Keratinocyte (primary cell): ENCODE measurements at regions not wholly inside any gene's neighbourhood (a gene's known extent, or its start where the extent isn't known, plus 50 kb on each side); places are given as distances from the start of the nearest gene placed in this dataset.

Experiments used
- EZH2 ChIP-seq: IDR thresholded peaks from one replicate; pipeline ENCODE4 v1.6.1; 2012; ENCODE audit warnings: inconsistent platforms, mild to moderate bottlenecking, low read length, moderate library complexity
- TF ChIP-seq, protein P1 (sequence below), 3 experiments: IDR thresholded peaks in 1 of 3; conservative IDR thresholded peaks in 1 of 3; optimal IDR thresholded peaks in 1 of 3; 2 replicates in 2 of 3; 3 replicates in 1 of 3; pipeline versions ENCODE3 to v1.5.1; 2011; ENCODE audit warnings: low read length in 3 of 3, mild to moderate bottlenecking in 3 of 3, moderate library complexity in 2 of 3, control low read depth in 1 of 3, inconsistent platforms in 1 of 3; ENCODE audit not compliant: insufficient read depth in 2 of 3; ENCODE audit errors: extremely low read depth in 1 of 3

DNA sequence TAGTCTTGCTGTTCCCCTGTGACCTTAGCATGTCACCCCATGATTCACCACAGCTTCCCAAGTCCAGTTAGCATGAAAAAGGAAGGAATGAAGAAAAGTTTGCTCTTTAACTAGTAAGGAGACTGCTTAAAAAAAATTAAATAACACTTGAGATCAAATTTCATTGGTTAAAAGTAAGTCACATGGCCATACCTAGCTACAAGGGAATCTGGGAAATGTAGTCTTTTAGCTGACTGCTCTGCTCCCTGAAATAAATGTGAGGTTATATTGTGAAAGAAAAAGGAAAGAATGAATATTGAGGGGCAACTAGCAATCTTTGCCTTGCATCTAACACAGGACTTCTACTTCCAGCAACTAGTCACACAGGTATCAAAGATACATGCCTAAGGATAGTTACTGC is 84.7 kb upstream of the LRRN1 start:
- TF ChIP-seq, protein P1, sequence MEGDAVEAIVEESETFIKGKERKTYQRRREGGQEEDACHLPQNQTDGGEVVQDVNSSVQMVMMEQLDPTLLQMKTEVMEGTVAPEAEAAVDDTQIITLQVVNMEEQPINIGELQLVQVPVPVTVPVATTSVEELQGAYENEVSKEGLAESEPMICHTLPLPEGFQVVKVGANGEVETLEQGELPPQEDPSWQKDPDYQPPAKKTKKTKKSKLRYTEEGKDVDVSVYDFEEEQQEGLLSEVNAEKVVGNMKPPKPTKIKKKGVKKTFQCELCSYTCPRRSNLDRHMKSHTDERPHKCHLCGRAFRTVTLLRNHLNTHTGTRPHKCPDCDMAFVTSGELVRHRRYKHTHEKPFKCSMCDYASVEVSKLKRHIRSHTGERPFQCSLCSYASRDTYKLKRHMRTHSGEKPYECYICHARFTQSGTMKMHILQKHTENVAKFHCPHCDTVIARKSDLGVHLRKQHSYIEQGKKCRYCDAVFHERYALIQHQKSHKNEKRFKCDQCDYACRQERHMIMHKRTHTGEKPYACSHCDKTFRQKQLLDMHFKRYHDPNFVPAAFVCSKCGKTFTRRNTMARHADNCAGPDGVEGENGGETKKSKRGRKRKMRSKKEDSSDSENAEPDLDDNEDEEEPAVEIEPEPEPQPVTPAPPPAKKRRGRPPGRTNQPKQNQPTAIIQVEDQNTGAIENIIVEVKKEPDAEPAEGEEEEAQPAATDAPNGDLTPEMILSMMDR (optimal IDR thresholded peaks at IDR 0.05 in 1 of 3, IDR thresholded peaks at IDR 0.05 in 1 of 3, conservative IDR thresholded peaks at IDR 0.05 in 1 of 3; ENCODE audit: extremely low read depth in 1 of 3, insufficient read depth in 2 of 3, low read length in 3 of 3): no peak
- no peak for TF ChIP-seq EZH2
